ENCODE measurements at regions not wholly inside any gene's neighbourhood (a gene's known extent, or its start where the extent isn't known, plus 50 kb on each side); places are given as distances from the start of the nearest gene placed in this dataset.

DNA sequence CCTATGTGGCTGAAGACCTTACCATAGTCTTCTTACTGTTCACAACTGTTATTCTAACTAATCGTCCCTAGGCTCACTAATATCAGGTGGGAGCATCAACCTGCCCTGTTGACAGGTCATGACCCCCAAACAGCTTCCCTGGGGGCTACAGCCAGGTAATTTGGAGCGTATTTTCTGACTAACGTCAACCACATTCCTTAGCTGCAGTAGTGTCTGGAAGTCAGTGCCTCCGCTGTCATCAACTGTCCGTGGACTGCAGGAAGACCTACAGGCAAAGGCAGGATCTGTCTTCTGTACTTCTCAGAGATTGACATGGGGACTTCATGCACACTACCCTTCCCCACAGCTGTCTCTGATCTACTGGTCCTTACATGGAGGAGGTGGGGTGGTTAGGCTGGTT, 456.9 kb downstream of the BCL11A start:
- TF ChIP-seq, protein P1, sequence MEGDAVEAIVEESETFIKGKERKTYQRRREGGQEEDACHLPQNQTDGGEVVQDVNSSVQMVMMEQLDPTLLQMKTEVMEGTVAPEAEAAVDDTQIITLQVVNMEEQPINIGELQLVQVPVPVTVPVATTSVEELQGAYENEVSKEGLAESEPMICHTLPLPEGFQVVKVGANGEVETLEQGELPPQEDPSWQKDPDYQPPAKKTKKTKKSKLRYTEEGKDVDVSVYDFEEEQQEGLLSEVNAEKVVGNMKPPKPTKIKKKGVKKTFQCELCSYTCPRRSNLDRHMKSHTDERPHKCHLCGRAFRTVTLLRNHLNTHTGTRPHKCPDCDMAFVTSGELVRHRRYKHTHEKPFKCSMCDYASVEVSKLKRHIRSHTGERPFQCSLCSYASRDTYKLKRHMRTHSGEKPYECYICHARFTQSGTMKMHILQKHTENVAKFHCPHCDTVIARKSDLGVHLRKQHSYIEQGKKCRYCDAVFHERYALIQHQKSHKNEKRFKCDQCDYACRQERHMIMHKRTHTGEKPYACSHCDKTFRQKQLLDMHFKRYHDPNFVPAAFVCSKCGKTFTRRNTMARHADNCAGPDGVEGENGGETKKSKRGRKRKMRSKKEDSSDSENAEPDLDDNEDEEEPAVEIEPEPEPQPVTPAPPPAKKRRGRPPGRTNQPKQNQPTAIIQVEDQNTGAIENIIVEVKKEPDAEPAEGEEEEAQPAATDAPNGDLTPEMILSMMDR (IDR thresholded peaks at IDR 0.05; ENCODE audit: control insufficient read depth, extremely low read depth, insufficient read depth) = no peak
- no peak for DNase-seq (ENCODE audit: low read depth)
- no peak overlapping the region for H3K4me3 ChIP-seq (ENCODE audit: low read depth, low read length)

DNA sequence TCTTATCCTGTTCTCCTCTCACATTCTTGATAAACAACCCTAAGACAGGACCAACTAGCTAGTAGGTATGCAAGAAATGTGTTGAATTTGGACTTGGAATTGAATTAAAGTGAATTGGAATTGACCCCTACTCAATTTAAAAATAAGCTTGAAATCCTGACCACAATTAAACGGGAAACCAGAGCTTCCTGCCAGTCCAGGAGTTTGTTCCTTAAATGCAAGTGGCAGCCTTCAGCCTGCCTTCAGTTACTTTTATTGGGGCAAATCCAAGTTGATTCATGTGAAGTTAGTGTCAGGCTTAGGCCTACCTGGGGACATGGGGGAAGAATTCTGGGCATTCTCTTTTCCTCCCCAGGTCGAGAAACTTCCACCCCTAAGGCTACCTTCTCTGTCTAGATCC, 457.6 kb downstream of the BCL11A start:
- DNase-seq (ENCODE audit: low read depth) = no peak
- no peak overlapping the region for H3K4me3 ChIP-seq (ENCODE audit: low read depth, low read length)
- TF ChIP-seq, protein P1 (IDR thresholded peaks at IDR 0.05; ENCODE audit: control insufficient read depth, extremely low read depth, insufficient read depth) = no peak

DNA sequence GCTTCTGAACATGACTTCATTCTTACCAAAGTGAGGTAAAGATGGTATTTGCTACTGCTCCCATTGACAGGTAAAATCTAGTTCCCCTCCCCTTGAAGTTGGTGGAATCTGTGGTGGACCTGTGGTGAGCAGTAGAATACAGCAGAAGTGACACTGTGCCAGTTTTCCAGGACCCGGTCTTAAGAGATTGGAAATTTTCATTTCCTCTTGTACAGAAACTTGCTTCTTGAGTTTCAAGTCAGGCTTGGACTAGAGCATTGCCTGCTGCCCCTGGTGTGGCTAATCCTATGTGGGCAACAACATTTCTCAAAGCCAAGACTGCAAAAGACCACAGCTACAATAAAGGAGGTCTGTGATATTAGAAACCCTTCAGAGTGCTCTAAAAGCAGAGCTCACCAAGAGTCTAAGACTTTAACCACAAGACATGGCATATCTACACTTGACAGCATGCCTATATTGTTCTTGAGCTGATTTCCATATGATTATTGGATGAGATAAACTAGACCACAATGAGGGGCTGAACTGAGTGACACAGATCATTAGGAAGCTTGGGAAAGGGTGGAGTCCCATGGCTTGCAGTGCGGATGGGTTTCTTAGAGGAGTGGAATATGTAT, 458.1 kb downstream of the BCL11A start:
- no peak for DNase-seq (ENCODE audit: low read depth)
- H3K4me3 ChIP-seq (ENCODE audit: low read depth, low read length) = no peak overlapping the region
- TF ChIP-seq, protein P1 (IDR thresholded peaks at IDR 0.05; ENCODE audit: control insufficient read depth, extremely low read depth, insufficient read depth) = no peak

DNA sequence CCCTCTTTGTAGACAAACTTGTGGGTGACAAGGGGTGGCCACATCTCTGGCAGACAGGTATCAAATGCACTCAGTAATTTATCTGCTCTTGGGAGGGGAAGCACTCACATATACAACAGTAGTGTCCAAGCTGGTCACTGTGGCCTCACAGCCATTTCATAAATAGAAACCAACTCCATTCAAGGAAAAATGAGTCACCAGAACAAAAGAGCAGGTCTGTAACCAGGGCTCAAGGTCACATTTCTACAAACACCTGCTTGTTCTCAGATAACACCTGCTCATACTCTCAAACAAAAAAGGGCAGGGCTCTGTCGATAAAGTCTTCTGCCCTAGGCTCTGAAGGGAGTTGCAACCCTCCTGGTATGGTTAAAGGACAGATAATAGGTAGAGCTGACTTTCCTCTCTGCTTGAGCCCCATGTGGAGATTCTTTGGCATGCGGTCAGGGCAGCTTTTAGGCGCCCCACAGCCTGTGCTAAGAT, 459.0 kb downstream of the BCL11A start:
- TF ChIP-seq, protein P1 (IDR thresholded peaks at IDR 0.05; ENCODE audit: control insufficient read depth, extremely low read depth, insufficient read depth) = no peak
- H3K4me3 ChIP-seq (ENCODE audit: low read depth, low read length) = no peak overlapping the region
- DNase-seq (ENCODE audit: low read depth) = no peak

DNA sequence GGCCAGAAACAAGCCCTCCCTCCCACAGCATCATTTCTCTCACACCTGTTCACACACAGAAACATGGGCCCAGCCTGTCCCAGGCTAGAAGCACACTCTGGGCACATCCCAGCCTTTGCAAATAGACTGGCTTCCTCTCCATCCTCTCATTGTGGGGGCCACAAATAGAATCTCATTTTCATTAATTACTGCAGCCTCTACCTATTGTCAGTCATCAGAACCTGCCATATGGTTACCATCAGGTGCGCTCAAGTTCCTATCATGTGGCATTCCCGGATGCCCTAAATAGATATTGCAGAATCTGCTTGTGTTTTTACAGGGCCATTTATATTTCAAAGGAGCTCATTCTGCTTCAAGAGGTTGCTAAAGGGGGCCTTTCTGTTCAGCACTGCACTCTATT, 460.7 kb downstream of the BCL11A start:
- H3K4me3 ChIP-seq (ENCODE audit: low read depth, low read length) = no peak overlapping the region
- DNase-seq (ENCODE audit: low read depth) = no peak
- TF ChIP-seq, protein P1 (IDR thresholded peaks at IDR 0.05; ENCODE audit: control insufficient read depth, extremely low read depth, insufficient read depth) = no peak

DNA sequence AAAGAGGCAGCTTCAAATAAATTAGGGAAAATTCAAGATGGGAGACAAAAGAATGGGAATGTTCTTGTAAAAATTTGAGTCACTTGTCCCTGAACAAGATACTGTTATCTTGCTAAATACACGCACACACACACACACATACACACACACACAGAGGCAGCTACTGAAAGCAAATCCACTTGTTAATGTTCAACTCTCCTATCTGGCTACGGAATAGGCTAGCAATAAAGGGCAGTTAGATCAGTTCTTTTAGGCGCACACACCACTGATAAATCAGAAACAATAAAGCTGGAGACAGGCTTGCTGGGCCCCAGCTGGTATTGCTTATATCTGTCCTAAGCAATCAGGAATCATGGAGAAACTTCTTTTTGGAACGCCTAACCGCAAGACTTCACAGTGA, 461.6 kb downstream of the BCL11A start:
- H3K4me3 ChIP-seq (ENCODE audit: low read depth, low read length) = no peak overlapping the region
- TF ChIP-seq, protein P1 (IDR thresholded peaks at IDR 0.05; ENCODE audit: control insufficient read depth, extremely low read depth, insufficient read depth) = no peak
- DNase-seq (ENCODE audit: low read depth) = no peak

DNA sequence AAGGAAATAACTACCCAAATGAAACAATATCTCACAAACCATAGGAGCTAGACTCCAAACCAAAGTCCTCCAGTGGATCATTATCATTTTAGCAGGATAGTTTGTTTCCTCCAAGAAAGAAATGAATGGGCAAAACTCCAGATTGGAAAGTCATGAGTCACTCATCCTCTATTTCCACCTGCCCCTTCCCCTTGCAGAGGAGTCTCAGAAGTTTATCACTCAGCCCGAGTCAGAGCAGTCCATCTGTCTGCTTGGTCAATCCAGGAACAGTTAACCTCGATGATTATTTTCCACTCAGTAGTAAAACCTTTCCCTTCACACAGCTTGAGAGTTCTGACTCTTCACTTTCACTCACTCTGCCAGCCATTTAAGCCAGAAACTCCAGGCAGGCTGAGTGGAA, 462.2 kb downstream of the BCL11A start:
- DNase-seq (ENCODE audit: low read depth) = no peak
- TF ChIP-seq, protein P1 (IDR thresholded peaks at IDR 0.05; ENCODE audit: control insufficient read depth, extremely low read depth, insufficient read depth) = no peak

More for the DNA sequence above, 462.2 kb downstream of the BCL11A start:
- no peak overlapping the region for H3K4me3 ChIP-seq (ENCODE audit: low read depth, low read length)
